AG04449 (cell line): ENCODE measurements at regions not wholly inside any gene's neighbourhood (a gene's known extent, or its start where the extent isn't known, plus 50 kb on each side); places are given as distances from the start of the nearest gene placed in this dataset.

ENCODE experiments used
- CTCF ChIA-PET: fragments of 350-600 bp; formaldehyde crosslinking; extraction: SDS; loops from one replicate; lab custom pipeline; 2021; ENCODE audit warnings: antibody characterized with exemption; lab: Yijun Ruan, JAX
- POLR2A ChIA-PET: fragments of 400-600, 350-600 bp; formaldehyde crosslinking; extraction: SDS; loops from one replicate; lab custom pipeline; 2020; ENCODE audit warnings: antibody characterized with exemption, inconsistent platforms; lab: Yijun Ruan, JAX
- DNase-seq: peaks from one replicate; pipeline ENCODE4 v3.0.0-alpha.2; 2010; ENCODE audit warnings: low read depth, low spot score
- H3K4me3 ChIP-seq: 2 replicates; pipeline ENCODE4 v1.5.1; 2011; ENCODE audit warnings: low read depth, mild to moderate bottlenecking, control low read depth, low read length
- CTCF ChIP-seq: IDR thresholded peaks from one replicate; pipeline ENCODE4 v1.5.1; 2011; ENCODE audit warnings: mild to moderate bottlenecking, moderate library complexity, low read length, control low read depth, inconsistent platforms; ENCODE audit not compliant: insufficient read depth; ENCODE audit errors: missing control alignments

- ChIA-PET POLR2A (no interaction called here), CTCF (no interaction called here)
- TF ChIP-seq CTCF, result no peak
- DNase-seq, result peak; percentile 1
- H3K4me3 ChIP-seq, result no peak overlapping the region
These were observed 112.6 kb upstream of the FAM9A start for GRCh38 chrX:8913655-8914409.

- CTCF ChIA-PET, result no interaction called here
- no peak for TF ChIP-seq CTCF
These were observed 106.5 kb upstream of the FAM9A start for GRCh38 chrX:8907688-8908087.

GRCh38 chrX:8906299-8906938, 105.2 kb upstream of the FAM9A start:
- no peak for TF ChIP-seq CTCF
- no peak overlapping the region for H3K4me3 ChIP-seq
- no peak for DNase-seq
- POLR2A ChIA-PET, result no interaction called here
- CTCF ChIA-PET, result no interaction called here

More at GRCh38 chrX:8907688-8908087, 106.5 kb upstream of the FAM9A start:
- no peak overlapping the region for H3K4me3 ChIP-seq
- no peak for DNase-seq
- POLR2A ChIA-PET, result no interaction called here

- no peak overlapping the region for H3K4me3 ChIP-seq
- TF ChIP-seq CTCF, result no peak
- ChIA-PET CTCF (no interaction called here), POLR2A (no interaction called here)
- DNase-seq, result no peak
These were observed 96.1 kb upstream of the FAM9A start for GRCh38 chrX:8897259-8897658.

- TF ChIP-seq CTCF, result no peak
- POLR2A ChIA-PET, result no interaction called here
- CTCF ChIA-PET, result no interaction called here
- no peak for DNase-seq
- no peak overlapping the region for H3K4me3 ChIP-seq
These were observed 89.6 kb upstream of the FAM9A start for GRCh38 chrX:8890794-8891193.

GRCh38 chrX:8887004-8887403, 85.8 kb upstream of the FAM9A start:
- POLR2A ChIA-PET, result no interaction called here
- no peak for TF ChIP-seq CTCF
- CTCF ChIA-PET, result no interaction called here
- DNase-seq, result no peak
- H3K4me3 ChIP-seq, result no peak overlapping the region
